ENCODE measurements at regions not wholly inside any gene's neighbourhood (a gene's known extent, or its start where the extent isn't known, plus 50 kb on each side); places are given as distances from the start of the nearest gene placed in this dataset.

DNA sequence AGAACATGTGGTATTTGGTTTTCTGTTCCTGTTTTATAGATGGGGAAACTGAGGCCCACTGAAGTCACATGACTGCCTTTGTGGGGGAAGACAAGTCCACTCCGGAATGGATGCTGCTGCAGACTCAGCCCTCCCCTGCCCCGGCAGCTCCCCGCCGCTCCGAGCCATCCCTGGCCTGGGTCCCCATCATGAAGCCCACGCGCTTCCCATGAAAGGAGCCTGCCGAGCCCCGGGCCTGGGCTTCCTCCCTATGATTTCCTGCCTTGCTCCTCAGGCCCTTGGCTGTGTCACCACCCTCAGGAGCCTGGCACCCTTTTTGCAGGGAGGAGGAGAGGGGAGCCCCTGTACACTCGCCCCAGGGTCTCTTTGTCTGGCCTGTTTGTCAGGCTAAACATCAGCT lies 125.3 kb upstream of the FOXF1 start:
- no peak for TF ChIP-seq YY1 (IDR thresholded peaks at IDR 0.05; ENCODE audit: extremely low read depth, insufficient replicate concordance, low read depth, low read length)
- TF ChIP-seq, protein P1, sequence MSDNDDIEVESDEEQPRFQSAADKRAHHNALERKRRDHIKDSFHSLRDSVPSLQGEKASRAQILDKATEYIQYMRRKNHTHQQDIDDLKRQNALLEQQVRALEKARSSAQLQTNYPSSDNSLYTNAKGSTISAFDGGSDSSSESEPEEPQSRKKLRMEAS (IDR thresholded peaks at IDR 0.05), result no peak
